GM12874 (cell line): ENCODE measurements at regions not wholly inside any gene's neighbourhood (a gene's known extent, or its start where the extent isn't known, plus 50 kb on each side); places are given as distances from the start of the nearest gene placed in this dataset.

ENCODE experiments used
- CTCF ChIP-seq: IDR thresholded peaks from 2 replicates; pipeline ENCODE4 v1.5.1; 2011; ENCODE audit warnings: low read depth, mild to moderate bottlenecking, control low read depth, low read length, moderate library complexity; ENCODE audit not compliant: insufficient read depth

GRCh38 chrX:131782646-131783045 is 238.8 kb downstream of the OR13H1 start:
- no peak for TF ChIP-seq CTCF

- no peak for TF ChIP-seq CTCF
Measured at GRCh38 chrX:131783555-131784308, 239.4 kb upstream of the STK26 start.

GRCh38 chrX:131789664-131790063 is 233.4 kb upstream of the STK26 start:
- no peak for TF ChIP-seq CTCF

GRCh38 chrX:131791608-131792355 is 231.3 kb upstream of the STK26 start:
- TF ChIP-seq CTCF, result no peak

GRCh38 chrX:131792356-131792749 is 230.7 kb upstream of the STK26 start:
- TF ChIP-seq CTCF, result no peak

- TF ChIP-seq CTCF, result no peak
Measured at GRCh38 chrX:131792789-131793462, 230.2 kb upstream of the STK26 start.
